Kidney capillary endothelial cell (primary cell): ENCODE measurements at regions not wholly inside any gene's neighbourhood (a gene's known extent, or its start where the extent isn't known, plus 50 kb on each side); places are given as distances from the start of the nearest gene placed in this dataset.

Source experiments
- DNase-seq: peaks from one replicate; pipeline ENCODE4 v3.0.0-alpha.2; 2018; ENCODE audit warnings: low spot score

- no peak for DNase-seq
These were observed 53.9 kb upstream of the RPS6KA3 start for GRCh38 chrX:20320461-20321159.

GRCh38 chrX:20319054-20319453 is 52.3 kb upstream of the RPS6KA3 start:
- DNase-seq: no peak

GRCh38 chrX:20317873-20318272 is 51.2 kb upstream of the RPS6KA3 start:
- DNase-seq: no peak
